ENCODE measurements at regions not wholly inside any gene's neighbourhood (a gene's known extent, or its start where the extent isn't known, plus 50 kb on each side); places are given as distances from the start of the nearest gene placed in this dataset.
A peak's percentile ranks its signal among the peaks of the same experiment; 100 is the strongest.

DNA sequence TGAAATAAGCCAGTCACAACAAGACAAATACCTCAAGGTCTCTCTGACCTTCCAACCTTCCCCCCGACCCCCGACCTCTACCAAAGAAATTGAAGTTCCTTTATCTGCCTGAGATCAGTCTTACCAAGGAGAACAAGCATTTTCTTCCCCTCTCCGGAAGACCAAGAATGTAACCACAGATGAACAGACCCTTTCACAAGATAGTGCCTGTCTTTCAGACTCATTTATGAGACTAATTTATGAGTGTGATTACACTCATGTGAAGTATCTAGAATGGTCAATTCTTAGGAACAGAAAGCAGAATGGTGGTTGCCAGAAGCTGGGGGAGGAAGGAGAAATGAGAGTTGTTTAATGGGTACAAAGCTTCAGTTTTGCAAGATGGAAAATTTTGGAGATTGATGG is 108.9 kb upstream of the MKLN1 start:
- Histone ChIP-seq H3K27ac (ENCODE audit: low read length) (no peak overlapping the region), H3K27me3 (ENCODE audit: control insufficient read depth in 1 of 2, insufficient read depth in 2 of 2, low read length in 2 of 2) (no peaks in the 10 kb centered on the region), H3K9me3 (ENCODE audit: control insufficient read depth in 2 of 2, low read length in 2 of 2) (peaks cover 0 to 3% of the 10 kb centered on the region in 2 donors), H3K36me3 (ENCODE audit: control insufficient read depth in 2 of 2, insufficient read depth in 2 of 2, low read length in 2 of 2) (no peaks in the 10 kb centered on the region), H3K9ac (ENCODE audit: low read length in 2 of 2) (no peak overlapping the region), H3K4me3 (ENCODE audit: low read length in 2 of 2) (no peak overlapping the region), H3K4me1 (ENCODE audit: control insufficient read depth, insufficient read depth, low read length) (no peaks in the 10 kb centered on the region)

DNA sequence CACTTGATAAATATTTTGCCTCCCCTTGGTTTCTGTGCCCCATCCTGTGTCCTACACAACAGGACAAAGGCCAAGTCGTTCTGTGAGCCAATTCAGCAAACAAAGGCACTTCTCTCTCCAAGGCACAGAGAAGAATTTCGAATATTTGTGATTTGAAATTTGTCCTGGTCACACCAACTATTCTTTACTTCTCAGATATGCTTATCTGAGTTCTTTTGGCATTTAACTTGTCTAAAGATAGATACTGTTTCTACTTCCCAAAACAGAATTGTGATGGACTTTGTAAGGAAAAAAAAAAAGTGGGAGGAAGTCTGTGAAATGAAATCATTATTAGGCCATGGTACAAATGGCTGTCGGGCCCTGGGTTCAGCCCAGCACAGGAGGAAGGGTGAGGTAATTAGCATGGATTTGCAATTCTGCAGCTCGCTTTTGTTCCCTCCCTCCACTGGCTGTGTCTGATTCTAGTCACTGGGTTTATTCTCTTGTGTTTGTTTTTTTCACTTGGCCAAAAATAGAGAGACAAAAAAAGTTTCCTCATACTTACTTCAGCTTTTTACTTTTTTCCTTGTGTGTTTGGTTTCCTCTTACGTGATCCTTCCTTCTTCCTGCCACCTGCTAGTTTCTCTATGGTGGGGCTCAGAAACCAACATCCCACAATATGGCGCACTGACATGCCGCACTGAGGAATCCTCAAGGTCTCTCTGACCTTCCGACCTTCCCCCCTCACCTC is 108.2 kb upstream of the MKLN1 start:
- no peak overlapping the region for H3K27ac ChIP-seq (ENCODE audit: low read length)
- no peaks in the 10 kb centered on the region for H3K4me1 ChIP-seq (ENCODE audit: control insufficient read depth, insufficient read depth, low read length)
- peaks cover 0 to 3% of the 10 kb centered on the region in 2 donors for H3K9me3 ChIP-seq (ENCODE audit: control insufficient read depth in 2 of 2, low read length in 2 of 2)
- no peak overlapping the region for H3K9ac ChIP-seq (ENCODE audit: low read length in 2 of 2)
- H3K27me3 ChIP-seq (ENCODE audit: control insufficient read depth in 1 of 2, insufficient read depth in 2 of 2, low read length in 2 of 2) = no peaks in the 10 kb centered on the region
- no peaks in the 10 kb centered on the region for H3K36me3 ChIP-seq (ENCODE audit: control insufficient read depth in 2 of 2, insufficient read depth in 2 of 2, low read length in 2 of 2)
- H3K4me3 ChIP-seq (ENCODE audit: low read length in 2 of 2) = no peak overlapping the region

DNA sequence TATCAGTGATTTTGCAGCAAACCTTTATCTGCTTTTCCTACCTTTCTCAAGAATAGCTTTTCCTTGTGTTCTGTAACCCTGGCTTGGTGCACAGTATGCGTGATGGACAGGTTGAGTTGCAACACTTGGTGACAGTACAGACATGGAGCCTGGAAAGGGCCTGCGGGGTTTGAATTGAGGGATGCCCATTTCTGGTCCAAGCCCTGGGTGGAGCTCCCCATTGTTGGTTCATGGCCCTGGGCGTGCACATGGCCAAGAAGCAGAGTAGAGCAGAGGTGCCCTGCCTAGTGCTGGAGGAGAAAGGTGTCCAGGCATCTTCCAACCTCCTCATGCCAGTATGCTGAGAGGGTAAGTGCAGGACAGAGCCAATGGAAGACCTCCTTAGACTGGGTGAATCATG is 106.6 kb upstream of the MKLN1 start:
- Histone ChIP-seq H3K27me3 (ENCODE audit: control insufficient read depth in 1 of 2, insufficient read depth in 2 of 2, low read length in 2 of 2) (no peaks in the 10 kb centered on the region), H3K9me3 (ENCODE audit: control insufficient read depth in 2 of 2, low read length in 2 of 2) (peaks cover 0 to 3% of the 10 kb centered on the region in 2 donors), H3K4me3 (ENCODE audit: low read length in 2 of 2) (no peak overlapping the region), H3K9ac (ENCODE audit: low read length in 2 of 2) (no peak overlapping the region), H3K36me3 (ENCODE audit: control insufficient read depth in 2 of 2, insufficient read depth in 2 of 2, low read length in 2 of 2) (no peaks in the 10 kb centered on the region), H3K4me1 (ENCODE audit: control insufficient read depth, insufficient read depth, low read length) (peaks cover 10% of the 10 kb centered on the region), H3K27ac (ENCODE audit: low read length) (no peak overlapping the region)

DNA sequence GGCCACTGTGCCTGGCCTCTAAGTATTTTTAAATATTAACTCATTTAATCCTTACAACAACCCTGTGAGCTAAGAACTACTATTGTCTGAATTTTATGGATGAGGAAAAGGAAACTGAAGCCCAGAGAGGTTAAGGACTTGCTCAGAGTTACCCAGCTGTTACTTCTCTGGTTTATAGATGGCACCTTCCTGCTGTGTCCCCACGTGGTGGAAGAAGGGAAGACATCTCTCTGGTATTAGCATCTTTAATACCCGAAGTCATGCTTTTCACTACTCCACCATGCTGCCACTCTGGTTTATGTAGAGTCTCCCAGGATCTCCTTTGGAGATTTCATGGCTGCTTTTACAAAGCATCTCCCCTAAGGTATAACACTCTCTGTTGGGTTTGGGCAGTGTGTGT is 105.5 kb upstream of the MKLN1 start:
- H3K4me1 ChIP-seq (ENCODE audit: control insufficient read depth, insufficient read depth, low read length) = peaks cover 14% of the 10 kb centered on the region
- H3K9ac ChIP-seq (ENCODE audit: low read length in 2 of 2) = no peak overlapping the region

DNA sequence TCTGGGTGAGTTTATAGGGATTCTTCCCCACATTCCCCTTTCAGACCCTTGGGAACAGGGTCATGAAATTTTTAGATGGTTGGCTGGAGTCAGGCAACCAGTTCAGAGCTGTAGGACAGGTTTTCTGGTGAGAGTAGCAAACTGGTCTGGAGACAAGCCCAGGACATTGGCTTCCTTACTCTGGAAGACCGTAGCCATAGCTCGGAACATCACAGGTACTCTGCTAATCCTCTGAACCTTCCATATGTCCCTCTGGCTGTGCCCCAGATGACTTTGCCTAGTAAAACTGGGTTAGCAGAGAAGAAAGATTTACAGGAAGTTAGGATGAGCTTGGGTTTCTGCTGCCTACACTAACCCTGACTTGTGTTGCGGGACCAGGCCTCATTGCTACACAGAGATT is 104.5 kb upstream of the MKLN1 start:
- H3K9ac ChIP-seq (ENCODE audit: low read length in 2 of 2) = no peak overlapping the region
- no peaks in the 10 kb centered on the region for H3K9me3 ChIP-seq (ENCODE audit: control insufficient read depth in 2 of 2, low read length in 2 of 2)
- no peak overlapping the region for H3K27ac ChIP-seq (ENCODE audit: low read length)
- no peak overlapping the region for H3K4me3 ChIP-seq (ENCODE audit: low read length in 2 of 2)
- H3K36me3 ChIP-seq (ENCODE audit: control insufficient read depth in 2 of 2, insufficient read depth in 2 of 2, low read length in 2 of 2) = no peaks in the 10 kb centered on the region
- no peaks in the 10 kb centered on the region for H3K27me3 ChIP-seq (ENCODE audit: control insufficient read depth in 1 of 2, insufficient read depth in 2 of 2, low read length in 2 of 2)
- H3K4me1 ChIP-seq (ENCODE audit: control insufficient read depth, insufficient read depth, low read length) = peaks cover 14% of the 10 kb centered on the region

More for the DNA sequence above, 105.5 kb upstream of the MKLN1 start:
- Histone ChIP-seq H3K27ac (ENCODE audit: low read length) (no peak overlapping the region), H3K4me3 (ENCODE audit: low read length in 2 of 2) (no peak overlapping the region), H3K27me3 (ENCODE audit: control insufficient read depth in 1 of 2, insufficient read depth in 2 of 2, low read length in 2 of 2) (no peaks in the 10 kb centered on the region), H3K9me3 (ENCODE audit: control insufficient read depth in 2 of 2, low read length in 2 of 2) (peaks cover 0 to 3% of the 10 kb centered on the region in 2 donors), H3K36me3 (ENCODE audit: control insufficient read depth in 2 of 2, insufficient read depth in 2 of 2, low read length in 2 of 2) (no peaks in the 10 kb centered on the region)

DNA sequence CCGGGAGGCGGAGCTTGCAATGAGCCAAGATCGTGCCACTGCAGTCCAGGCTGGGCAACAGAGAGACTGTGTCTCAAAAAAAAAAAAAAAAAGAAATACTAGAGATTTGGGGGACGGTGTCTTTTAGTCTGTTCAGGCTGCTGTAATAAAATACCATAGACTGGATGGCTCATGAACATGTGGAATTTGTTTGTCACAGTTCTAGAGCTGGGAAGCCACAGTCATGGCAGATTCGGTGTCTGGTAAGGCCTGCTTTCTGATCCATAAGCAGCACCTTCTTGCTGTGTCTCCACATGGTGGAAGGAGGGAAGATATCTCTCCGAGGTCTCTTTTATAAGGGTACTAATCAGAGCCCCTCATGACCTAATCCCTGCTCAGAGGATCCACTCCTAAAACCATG is 102.7 kb upstream of the MKLN1 start:
- Histone ChIP-seq H3K27ac (ENCODE audit: low read length) (no peak overlapping the region), H3K27me3 (ENCODE audit: control insufficient read depth in 1 of 2, insufficient read depth in 2 of 2, low read length in 2 of 2) (no peaks in the 10 kb centered on the region), H3K9ac (ENCODE audit: low read length in 2 of 2) (peak overlapping the region in 1 of 2 donors; percentile 45), H3K4me3 (ENCODE audit: low read length in 2 of 2) (no peak overlapping the region), H3K9me3 (ENCODE audit: control insufficient read depth in 2 of 2, low read length in 2 of 2) (no peaks in the 10 kb centered on the region), H3K4me1 (ENCODE audit: control insufficient read depth, insufficient read depth, low read length) (peaks cover 14% of the 10 kb centered on the region), H3K36me3 (ENCODE audit: control insufficient read depth in 2 of 2, insufficient read depth in 2 of 2, low read length in 2 of 2) (no peaks in the 10 kb centered on the region)

DNA sequence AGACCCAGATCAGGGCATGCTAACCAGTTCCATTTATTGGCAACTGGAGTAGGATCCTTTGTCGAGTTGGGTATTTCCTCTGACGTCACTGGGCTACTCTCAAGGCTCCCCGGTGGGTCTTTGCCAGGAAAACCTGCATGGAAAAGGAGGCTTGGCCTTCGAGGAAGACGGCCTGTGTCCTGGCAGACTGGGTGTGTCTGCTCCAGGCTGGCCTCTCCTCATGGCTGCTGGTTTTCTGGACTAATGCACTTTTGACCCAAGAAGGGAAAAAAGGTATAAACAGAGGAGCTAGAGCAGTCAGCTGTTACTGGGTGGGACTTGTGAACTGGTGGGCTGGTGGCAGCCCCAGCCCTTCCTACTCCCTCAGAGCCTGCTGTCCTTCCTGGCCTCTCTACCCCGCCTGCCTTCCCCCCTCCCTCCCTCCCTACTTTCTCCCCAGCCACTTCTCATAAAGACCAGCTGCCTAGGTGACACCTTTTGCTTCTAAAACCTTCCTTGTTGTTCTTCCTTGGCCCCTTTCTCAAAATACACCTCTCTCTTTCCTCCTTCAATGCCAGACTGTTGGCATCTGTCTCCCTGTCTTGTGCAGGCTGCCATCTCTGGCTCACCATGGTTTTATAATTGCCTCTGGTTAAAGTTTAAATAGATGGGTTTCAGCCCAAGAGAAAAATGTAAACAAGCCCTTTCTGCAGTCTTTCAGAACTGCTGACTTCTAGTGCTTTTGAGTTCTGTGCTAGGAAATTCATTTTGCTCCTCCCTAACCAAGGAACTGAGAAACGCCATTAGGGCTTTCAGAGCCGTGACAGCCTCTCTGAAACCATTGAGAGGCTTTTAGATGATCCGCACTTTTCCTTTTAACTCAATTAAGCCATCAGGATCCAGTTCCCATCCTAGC is 101.8 kb upstream of the MKLN1 start:
- H3K27me3 ChIP-seq (ENCODE audit: control insufficient read depth in 1 of 2, insufficient read depth in 2 of 2, low read length in 2 of 2) = no peaks in the 10 kb centered on the region
- H3K9ac ChIP-seq (ENCODE audit: low read length in 2 of 2) = peak overlapping the region; percentile 2 to 65
- peak overlapping the region; percentile 17 for H3K4me3 ChIP-seq (ENCODE audit: low read length in 2 of 2)

DNA sequence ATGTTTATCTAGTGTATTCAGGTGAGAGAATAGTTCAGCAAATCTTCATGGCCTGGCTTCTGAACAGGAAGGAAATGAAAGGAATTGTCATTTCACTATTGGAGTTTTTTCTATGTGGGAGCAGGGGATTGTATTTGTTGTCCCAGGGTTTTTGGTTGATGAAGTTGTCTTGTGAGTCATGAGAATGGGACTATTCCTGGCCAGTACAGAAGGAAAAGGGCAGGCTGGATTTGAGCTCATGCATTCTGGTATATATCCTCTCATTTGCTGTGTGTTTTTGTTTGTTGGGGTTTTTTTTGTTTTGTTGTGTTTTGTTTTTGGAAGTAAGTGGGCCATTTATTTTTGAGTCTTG is 101.2 kb upstream of the MKLN1 start:
- peak overlapping the region; percentile 37 for H3K27ac ChIP-seq (ENCODE audit: low read length)
- H3K4me3 ChIP-seq (ENCODE audit: low read length in 2 of 2) = peak overlapping the region; percentile 17
- H3K9ac ChIP-seq (ENCODE audit: low read length in 2 of 2) = peak overlapping the region; percentile 2 to 65
- peaks cover 17% of the 10 kb centered on the region for H3K4me1 ChIP-seq (ENCODE audit: control insufficient read depth, insufficient read depth, low read length)
- H3K27me3 ChIP-seq (ENCODE audit: control insufficient read depth in 1 of 2, insufficient read depth in 2 of 2, low read length in 2 of 2) = no peaks in the 10 kb centered on the region
- no peaks in the 10 kb centered on the region for H3K36me3 ChIP-seq (ENCODE audit: control insufficient read depth in 2 of 2, insufficient read depth in 2 of 2, low read length in 2 of 2)
- no peaks in the 10 kb centered on the region for H3K9me3 ChIP-seq (ENCODE audit: control insufficient read depth in 2 of 2, low read length in 2 of 2)

More for the DNA sequence above, 101.8 kb upstream of the MKLN1 start:
- Histone ChIP-seq H3K4me1 (ENCODE audit: control insufficient read depth, insufficient read depth, low read length) (peaks cover 14% of the 10 kb centered on the region), H3K27ac (ENCODE audit: low read length) (peak overlapping the region; percentile 46), H3K36me3 (ENCODE audit: control insufficient read depth in 2 of 2, insufficient read depth in 2 of 2, low read length in 2 of 2) (no peaks in the 10 kb centered on the region), H3K9me3 (ENCODE audit: control insufficient read depth in 2 of 2, low read length in 2 of 2) (no peaks in the 10 kb centered on the region)

DNA sequence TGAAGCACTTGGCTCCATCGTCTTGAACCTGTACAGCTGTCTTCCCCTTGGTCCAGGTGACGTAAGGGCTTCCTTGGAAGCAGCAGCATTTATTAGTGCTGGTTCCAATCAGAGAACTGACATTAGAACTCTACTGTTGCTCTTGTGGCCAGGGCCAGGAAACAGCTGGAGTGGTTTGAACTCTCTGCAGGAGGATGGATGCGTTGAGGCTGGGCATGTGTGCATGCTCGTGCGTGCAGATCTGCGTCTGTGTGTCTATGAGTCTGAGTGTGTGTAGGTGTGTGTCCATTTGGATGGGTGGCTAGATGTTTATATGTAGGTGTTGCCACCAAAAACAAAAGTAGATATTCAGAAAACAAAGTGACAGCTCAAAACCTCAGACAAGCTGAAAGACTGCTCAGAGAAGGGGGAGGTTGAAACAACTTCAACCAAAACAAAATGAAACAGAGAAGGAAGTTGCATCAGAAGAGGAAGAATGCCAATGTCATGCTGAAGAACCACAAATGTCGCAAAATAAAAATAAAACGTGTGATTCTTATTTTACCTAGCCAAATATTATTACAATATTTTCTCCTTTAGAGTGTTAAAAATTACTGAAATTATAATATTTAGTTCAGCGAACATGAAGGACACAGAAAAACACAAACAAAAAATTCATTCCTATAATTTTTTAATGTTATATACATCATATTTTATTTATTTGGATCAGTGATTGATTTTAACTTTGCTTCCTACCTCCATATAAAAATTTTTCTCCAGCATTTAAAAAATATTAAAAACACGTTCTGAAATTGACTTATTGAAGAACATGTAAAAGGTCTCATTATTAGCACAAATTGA is 96.1 kb upstream of the MKLN1 start:
- H3K27ac ChIP-seq (ENCODE audit: low read length) = no peak overlapping the region
- no peaks in the 10 kb centered on the region for H3K27me3 ChIP-seq (ENCODE audit: control insufficient read depth in 1 of 2, insufficient read depth in 2 of 2, low read length in 2 of 2)
- no peaks in the 10 kb centered on the region for H3K9me3 ChIP-seq (ENCODE audit: control insufficient read depth in 2 of 2, low read length in 2 of 2)
- peak overlapping the region in 1 of 2 donors; percentile 44 for H3K4me3 ChIP-seq (ENCODE audit: low read length in 2 of 2)
- H3K9ac ChIP-seq (ENCODE audit: low read length in 2 of 2) = no peak overlapping the region
- H3K36me3 ChIP-seq (ENCODE audit: control insufficient read depth in 2 of 2, insufficient read depth in 2 of 2, low read length in 2 of 2) = no peaks in the 10 kb centered on the region
- peaks cover 4% of the 10 kb centered on the region for H3K4me1 ChIP-seq (ENCODE audit: control insufficient read depth, insufficient read depth, low read length)

DNA sequence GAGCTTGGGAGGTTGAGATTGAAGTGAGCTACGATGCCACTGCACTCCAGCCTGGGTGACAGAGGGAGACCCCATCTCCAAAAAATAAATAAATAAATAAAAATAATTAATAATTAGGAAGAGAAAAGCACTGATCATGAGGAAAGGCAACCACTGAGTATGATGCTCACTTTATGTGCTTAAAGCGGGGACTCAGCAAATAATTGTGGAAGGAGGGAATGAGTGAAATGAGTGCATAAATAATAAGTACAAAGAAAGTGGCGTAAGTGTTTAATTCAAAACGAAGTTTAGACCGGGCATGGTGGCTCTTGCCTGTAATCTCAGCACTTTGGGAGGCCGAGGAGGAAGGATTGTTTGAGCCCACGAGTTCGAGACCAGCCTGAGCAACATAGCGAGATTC is 94.9 kb upstream of the MKLN1 start:
- H3K36me3 ChIP-seq (ENCODE audit: control insufficient read depth in 2 of 2, insufficient read depth in 2 of 2, low read length in 2 of 2) = no peaks in the 10 kb centered on the region
- no peak overlapping the region for H3K9ac ChIP-seq (ENCODE audit: low read length in 2 of 2)
- H3K27me3 ChIP-seq (ENCODE audit: control insufficient read depth in 1 of 2, insufficient read depth in 2 of 2, low read length in 2 of 2) = no peaks in the 10 kb centered on the region
- peaks cover 4% of the 10 kb centered on the region for H3K4me1 ChIP-seq (ENCODE audit: control insufficient read depth, insufficient read depth, low read length)
- no peak overlapping the region for H3K4me3 ChIP-seq (ENCODE audit: low read length in 2 of 2)
- no peak overlapping the region for H3K27ac ChIP-seq (ENCODE audit: low read length)
- no peaks in the 10 kb centered on the region for H3K9me3 ChIP-seq (ENCODE audit: control insufficient read depth in 2 of 2, low read length in 2 of 2)

Measured in stomach smooth muscle (tissue), 2 donors.